Panc1 (cell line): ENCODE measurements at regions not wholly inside any gene's neighbourhood (a gene's known extent, or its start where the extent isn't known, plus 50 kb on each side); places are given as distances from the start of the nearest gene placed in this dataset.

Experiments used
- ATAC-seq: fragments of 200-7000 bp; cut with Tn5 transposase; 2 replicates; pipeline ENCODE4 v1.9.1; 2020; ENCODE audit warnings: mild to moderate bottlenecking, moderate library complexity
- BruUV-seq: library from RNA; stranded (reverse); fragments of 400-500 nt; replicated peaks from 2 replicates; lab custom pipeline; 2021; lab: Mats Ljungman, UMichigan
- CTCF ChIA-PET: fragments of 300-600 bp; sonication (Branson Sonifier 250); formaldehyde crosslinking; loops from one replicate; lab custom pipeline; 2022; ENCODE audit warnings: antibody characterized with exemption; lab: Charles Lee
- POLR2A ChIA-PET: fragments of 300-600 bp; sonication (Branson Sonifier 250); formaldehyde crosslinking; loops from one replicate; lab custom pipeline; 2022; ENCODE audit warnings: antibody characterized with exemption; lab: Charles Lee
- DNase-seq: peaks from one replicate; pipeline ENCODE4 v3.0.0-alpha.2; 2010; ENCODE audit warnings: low read depth, low spot score
- H3K27ac ChIP-seq: 2 replicates; pipeline ENCODE4 v1.5.1; 2011; ENCODE audit warnings: mild to moderate bottlenecking, low read length, inconsistent platforms
- H3K27me3 ChIP-seq: fragments of 200-500 bp; sonication (Bioruptor generic); 2 replicates; pipeline ENCODE4 v1.6.0; 2014; ENCODE audit warnings: low read length, inconsistent platforms; ENCODE audit not compliant: control insufficient read depth, insufficient read depth
- H3K36me3 ChIP-seq: fragments of 200-500 bp; sonication (Bioruptor generic); 2 replicates; pipeline ENCODE4 v1.5.1; 2014; ENCODE audit warnings: inconsistent platforms, mild to moderate bottlenecking, low read length, moderate library complexity; ENCODE audit not compliant: control insufficient read depth, insufficient read depth
- H3K4me1 ChIP-seq: 2 replicates; pipeline ENCODE4 v1.5.1; 2011; ENCODE audit warnings: inconsistent platforms, mild to moderate bottlenecking, low read length, moderate library complexity; ENCODE audit not compliant: control insufficient read depth, insufficient read depth
- H3K4me3 ChIP-seq, 2 experiments: 2 replicates each; pipeline ENCODE4 v1.5.1; 2011 to 2012; ENCODE audit warnings: low read depth in 2 of 2, low read length in 2 of 2, mild to moderate bottlenecking in 2 of 2, inconsistent platforms in 1 of 2, moderate library complexity in 1 of 2
- H3K9me3 ChIP-seq: fragments of 200-500 bp; sonication (Bioruptor generic); 2 replicates; pipeline ENCODE4 v1.5.1; 2014; ENCODE audit warnings: low read depth, mild to moderate bottlenecking, inconsistent platforms, low read length, moderate library complexity; ENCODE audit not compliant: control insufficient read depth, insufficient read depth
- POLR2AphosphoS5 ChIP-seq: IDR thresholded peaks from 2 replicates; pipeline ENCODE4 v1.6.1; 2012; ENCODE audit warnings: mild to moderate bottlenecking, low read depth, low read length, moderate library complexity
- SIN3A ChIP-seq: IDR thresholded peaks from 2 replicates; pipeline ENCODE4 v1.6.1; 2012; ENCODE audit warnings: low read depth, mild to moderate bottlenecking, low read length, moderate library complexity, borderline replicate concordance; ENCODE audit not compliant: insufficient read depth
- TCF7L2 ChIP-seq: IDR thresholded peaks from 2 replicates; pipeline ENCODE4 v1.6.1; 2011; ENCODE audit warnings: mild to moderate bottlenecking, low read depth, low read length, inconsistent platforms
- in situ Hi-C: cut with HindIII; loops from 2 replicates; pipeline ENCODE4 v1.10.0; 2016; ENCODE audit warnings: low sequenced_read_pairs, low pct_unique_long_range_greater_than_20kb
- intact Hi-C: fragments of 100-400 bp; cut with micrococcal nuclease; formaldehyde crosslinking; loops from one replicate; pipeline ENCODE4 v1.10.0; 2022; ENCODE audit not compliant: unreplicated experiment
- TF ChIP-seq, protein P1 (sequence below), 2 experiments: IDR thresholded peaks; 2 replicates each; pipeline ENCODE4 v1.6.1; 2011 to 2012; ENCODE audit warnings: low read depth in 2 of 2, control low read depth in 1 of 2, low read length in 1 of 2, mild to moderate bottlenecking in 1 of 2, moderate library complexity in 1 of 2; ENCODE audit not compliant: insufficient read depth in 1 of 2
- TF ChIP-seq, protein P2 (sequence below): fragments of 450-650 bp; IDR thresholded peaks from 2 replicates; pipeline ENCODE4 v1.5.1; 2017; ENCODE audit warnings: mild to moderate bottlenecking

DNA sequence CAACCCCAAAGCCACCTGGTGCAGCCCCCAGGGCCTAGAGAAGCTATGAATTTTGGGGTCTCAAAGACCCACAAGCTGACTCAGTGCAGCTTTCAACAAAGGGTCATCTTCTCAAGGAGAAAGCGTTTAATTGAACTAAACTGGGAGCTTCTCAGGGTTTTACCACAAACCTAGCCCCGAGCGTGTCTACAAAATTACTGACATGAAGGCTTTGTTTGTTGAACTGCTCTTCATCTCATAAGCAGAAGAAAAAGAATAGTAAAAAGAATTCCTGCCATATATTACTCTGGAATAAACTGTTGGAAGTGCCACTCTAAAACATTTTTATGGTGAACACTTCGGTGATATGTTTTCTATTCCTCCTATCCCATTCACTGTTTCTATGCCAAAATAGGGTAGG is 50.8 kb upstream of the INCENP start:
- Histone ChIP-seq H3K36me3 (no peaks in the 10 kb centered on the region), H3K9me3 (no peaks in the 10 kb centered on the region), H3K4me1 (no peaks in the 10 kb centered on the region), H3K27me3 (no peaks in the 10 kb centered on the region), H3K27ac (no peak overlapping the region), H3K4me3 (no peak overlapping the region)
- TF ChIP-seq TCF7L2, result no peak
- TF ChIP-seq, protein P1, sequence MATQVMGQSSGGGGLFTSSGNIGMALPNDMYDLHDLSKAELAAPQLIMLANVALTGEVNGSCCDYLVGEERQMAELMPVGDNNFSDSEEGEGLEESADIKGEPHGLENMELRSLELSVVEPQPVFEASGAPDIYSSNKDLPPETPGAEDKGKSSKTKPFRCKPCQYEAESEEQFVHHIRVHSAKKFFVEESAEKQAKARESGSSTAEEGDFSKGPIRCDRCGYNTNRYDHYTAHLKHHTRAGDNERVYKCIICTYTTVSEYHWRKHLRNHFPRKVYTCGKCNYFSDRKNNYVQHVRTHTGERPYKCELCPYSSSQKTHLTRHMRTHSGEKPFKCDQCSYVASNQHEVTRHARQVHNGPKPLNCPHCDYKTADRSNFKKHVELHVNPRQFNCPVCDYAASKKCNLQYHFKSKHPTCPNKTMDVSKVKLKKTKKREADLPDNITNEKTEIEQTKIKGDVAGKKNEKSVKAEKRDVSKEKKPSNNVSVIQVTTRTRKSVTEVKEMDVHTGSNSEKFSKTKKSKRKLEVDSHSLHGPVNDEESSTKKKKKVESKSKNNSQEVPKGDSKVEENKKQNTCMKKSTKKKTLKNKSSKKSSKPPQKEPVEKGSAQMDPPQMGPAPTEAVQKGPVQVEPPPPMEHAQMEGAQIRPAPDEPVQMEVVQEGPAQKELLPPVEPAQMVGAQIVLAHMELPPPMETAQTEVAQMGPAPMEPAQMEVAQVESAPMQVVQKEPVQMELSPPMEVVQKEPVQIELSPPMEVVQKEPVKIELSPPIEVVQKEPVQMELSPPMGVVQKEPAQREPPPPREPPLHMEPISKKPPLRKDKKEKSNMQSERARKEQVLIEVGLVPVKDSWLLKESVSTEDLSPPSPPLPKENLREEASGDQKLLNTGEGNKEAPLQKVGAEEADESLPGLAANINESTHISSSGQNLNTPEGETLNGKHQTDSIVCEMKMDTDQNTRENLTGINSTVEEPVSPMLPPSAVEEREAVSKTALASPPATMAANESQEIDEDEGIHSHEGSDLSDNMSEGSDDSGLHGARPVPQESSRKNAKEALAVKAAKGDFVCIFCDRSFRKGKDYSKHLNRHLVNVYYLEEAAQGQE (IDR thresholded peaks at IDR 0.05; ENCODE audit: insufficient read depth in 1 of 2, low read depth in 2 of 2, low read length in 1 of 2), result no peak
- no peak for TF ChIP-seq POLR2AphosphoS5
- TF ChIP-seq SIN3A, result no peak
- TF ChIP-seq, protein P2, sequence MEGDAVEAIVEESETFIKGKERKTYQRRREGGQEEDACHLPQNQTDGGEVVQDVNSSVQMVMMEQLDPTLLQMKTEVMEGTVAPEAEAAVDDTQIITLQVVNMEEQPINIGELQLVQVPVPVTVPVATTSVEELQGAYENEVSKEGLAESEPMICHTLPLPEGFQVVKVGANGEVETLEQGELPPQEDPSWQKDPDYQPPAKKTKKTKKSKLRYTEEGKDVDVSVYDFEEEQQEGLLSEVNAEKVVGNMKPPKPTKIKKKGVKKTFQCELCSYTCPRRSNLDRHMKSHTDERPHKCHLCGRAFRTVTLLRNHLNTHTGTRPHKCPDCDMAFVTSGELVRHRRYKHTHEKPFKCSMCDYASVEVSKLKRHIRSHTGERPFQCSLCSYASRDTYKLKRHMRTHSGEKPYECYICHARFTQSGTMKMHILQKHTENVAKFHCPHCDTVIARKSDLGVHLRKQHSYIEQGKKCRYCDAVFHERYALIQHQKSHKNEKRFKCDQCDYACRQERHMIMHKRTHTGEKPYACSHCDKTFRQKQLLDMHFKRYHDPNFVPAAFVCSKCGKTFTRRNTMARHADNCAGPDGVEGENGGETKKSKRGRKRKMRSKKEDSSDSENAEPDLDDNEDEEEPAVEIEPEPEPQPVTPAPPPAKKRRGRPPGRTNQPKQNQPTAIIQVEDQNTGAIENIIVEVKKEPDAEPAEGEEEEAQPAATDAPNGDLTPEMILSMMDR, result no peak
- ATAC-seq (no peak), DNase-seq (no peak)
- CTCF ChIA-PET, result no interaction called here
- POLR2A ChIA-PET, result interaction anchor here (0.6 kb wide), 1 partner anchor 160 kb away, joined by 5 read pairs; no protein-coding TSS in a partner anchor
- no TSS peak for BruUV-seq
- in situ Hi-C loops (no loop called here), intact Hi-C loops (no loop called here)

DNA sequence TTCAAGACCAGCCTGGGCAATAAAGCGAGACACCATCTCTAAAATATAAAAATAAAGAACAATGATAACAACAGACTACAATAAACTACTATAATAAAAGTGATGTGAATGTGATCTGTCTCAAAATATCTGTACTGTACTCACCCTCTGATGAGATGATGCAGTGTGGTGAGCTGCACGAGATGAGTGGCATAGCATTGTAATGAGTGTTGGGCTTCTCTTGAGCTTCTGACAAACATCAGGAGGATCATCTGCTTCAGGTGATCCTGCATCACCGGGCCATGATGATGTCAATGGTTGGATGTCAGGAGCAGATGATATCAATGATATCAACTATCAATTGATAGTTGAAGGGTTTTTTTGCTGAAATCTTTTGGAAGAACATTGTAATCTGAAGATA is 52.4 kb upstream of the INCENP start:
- Histone ChIP-seq H3K27ac (no peak overlapping the region), H3K4me1 (no peaks in the 10 kb centered on the region), H3K36me3 (no peaks in the 10 kb centered on the region), H3K27me3 (no peaks in the 10 kb centered on the region), H3K9me3 (no peaks in the 10 kb centered on the region), H3K4me3 (no peak overlapping the region)
- ChIA-PET POLR2A (no interaction called here), CTCF (no interaction called here)
- BruUV-seq, result no TSS peak
- no peak for TF ChIP-seq POLR2AphosphoS5
- intact Hi-C loops, result no loop called here
- no peak for ATAC-seq
- in situ Hi-C loops, result no loop called here
- no peak for DNase-seq

DNA sequence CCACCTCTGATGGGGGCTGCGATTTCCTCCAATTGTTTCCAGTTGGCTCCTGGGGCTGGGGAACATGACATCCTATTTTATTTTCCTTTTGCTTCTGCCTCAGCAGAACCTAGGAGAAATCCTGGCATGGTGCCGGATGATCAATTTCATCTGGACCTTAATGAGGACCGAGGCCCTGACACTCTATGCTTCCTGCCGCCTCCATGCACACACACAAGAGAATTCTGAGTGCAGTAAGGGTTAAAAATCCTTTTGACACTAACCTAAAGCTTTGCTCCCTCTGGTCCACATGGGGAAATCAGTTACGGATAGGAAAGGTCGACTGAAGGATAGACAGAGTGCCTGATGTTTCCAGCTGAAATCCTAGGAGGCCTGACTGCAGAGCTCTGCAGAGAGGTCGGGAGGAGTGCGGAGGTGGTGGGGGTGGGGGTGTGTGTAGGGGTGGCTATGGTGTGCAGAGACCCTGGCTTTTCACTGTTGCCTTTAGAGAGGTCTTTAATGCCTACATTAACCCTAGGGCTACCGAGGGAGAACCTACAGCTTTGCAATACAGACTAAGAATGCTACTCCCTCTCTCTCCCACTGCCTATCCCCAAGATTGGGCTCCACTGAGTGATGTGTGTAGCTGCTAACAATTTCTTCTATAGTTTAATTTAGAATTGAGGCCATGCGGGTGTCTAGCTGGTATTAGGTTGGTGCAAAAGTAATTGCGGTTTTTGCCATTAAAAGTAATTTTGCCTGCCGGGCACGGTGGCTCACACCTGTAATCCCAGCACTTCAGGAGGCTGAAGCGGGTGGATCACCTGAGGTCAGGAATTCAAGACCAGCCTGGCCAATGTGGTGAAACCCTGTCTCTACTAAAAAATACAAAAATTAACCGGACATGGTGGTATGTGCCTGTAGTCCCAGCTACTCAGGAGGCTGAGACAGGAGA is 53.6 kb upstream of the INCENP start:
- POLR2A ChIA-PET, result interaction anchor here (0.6 kb wide), 2 partner anchors 22 to 139 kb away, joined by 3 to 4 read pairs; no protein-coding TSS in a partner anchor
- CTCF ChIA-PET, result no interaction called here
- Histone ChIP-seq H3K27ac (no peak overlapping the region), H3K9me3 (no peaks in the 10 kb centered on the region), H3K4me3 (no peak overlapping the region), H3K4me1 (no peaks in the 10 kb centered on the region), H3K36me3 (no peaks in the 10 kb centered on the region), H3K27me3 (no peaks in the 10 kb centered on the region)
- no peak for ATAC-seq
- in situ Hi-C loops, result no loop called here
- intact Hi-C loops, result no loop called here
- TF ChIP-seq SIN3A (no peak), TCF7L2 (no peak), POLR2AphosphoS5 (no peak)
- TF ChIP-seq, protein P1 (IDR thresholded peaks at IDR 0.05; ENCODE audit: insufficient read depth in 1 of 2, low read depth in 2 of 2, low read length in 1 of 2), result no peak
- TF ChIP-seq, protein P2, result no peak
- no peak for DNase-seq
- no TSS peak for BruUV-seq
